DMS153 treated with DMSO at 0.1 percent for 48 hours (cell line): ENCODE measurements at regions not wholly inside any gene's neighbourhood (a gene's known extent, or its start where the extent isn't known, plus 50 kb on each side); places are given as distances from the start of the nearest gene placed in this dataset.
"Not testable (repeated sequence)": the region's sequence is repeated elsewhere in the genome, so short reads cannot be mapped to it uniquely, and the experiment has no call there.

Experiments
- DNase-seq: peaks from one replicate; lab custom pipeline; 2025; ENCODE audit not compliant: unreplicated experiment; lab: John Stamatoyannopoulos, UW

DNA sequence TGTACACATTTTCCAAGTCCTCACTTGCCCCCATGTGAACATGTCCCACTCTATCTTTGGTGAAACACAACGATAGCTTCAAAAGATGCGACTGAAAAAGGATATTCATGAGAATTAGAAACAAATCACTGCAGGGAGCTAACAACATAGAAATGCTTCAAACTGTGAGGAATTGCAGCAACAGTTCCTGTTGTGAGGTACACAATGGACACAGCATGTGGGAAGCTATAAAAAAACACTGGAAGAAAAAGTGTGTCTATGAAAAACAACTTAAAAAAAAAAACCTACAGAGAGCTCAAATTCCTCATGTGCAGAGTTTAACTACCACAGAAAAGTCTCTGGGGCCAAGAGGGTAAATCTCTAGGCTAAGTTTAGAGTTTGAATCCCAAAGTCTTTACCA, 51.6 kb upstream of the BLTP1 start:
- DNase-seq = no peak

DNA sequence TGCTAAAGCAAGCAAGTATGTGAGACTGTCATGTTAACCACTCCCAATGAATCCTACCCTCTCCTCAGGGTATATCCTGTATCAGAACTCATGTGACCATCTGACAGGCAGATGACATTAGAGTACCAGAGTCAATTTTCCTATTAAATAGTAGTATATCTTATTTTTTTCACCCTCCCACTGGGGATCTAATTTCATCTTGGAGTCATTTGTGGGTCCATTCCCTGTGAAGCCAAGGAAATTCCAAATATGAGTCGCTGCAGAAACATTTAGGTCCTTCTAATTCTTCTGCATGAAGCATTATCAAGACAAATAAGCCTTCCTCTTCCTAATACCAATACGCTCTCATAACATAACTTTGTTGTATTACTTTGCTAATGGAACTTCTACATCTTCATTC, 52.2 kb upstream of the BLTP1 start:
- no peak for DNase-seq

DNA sequence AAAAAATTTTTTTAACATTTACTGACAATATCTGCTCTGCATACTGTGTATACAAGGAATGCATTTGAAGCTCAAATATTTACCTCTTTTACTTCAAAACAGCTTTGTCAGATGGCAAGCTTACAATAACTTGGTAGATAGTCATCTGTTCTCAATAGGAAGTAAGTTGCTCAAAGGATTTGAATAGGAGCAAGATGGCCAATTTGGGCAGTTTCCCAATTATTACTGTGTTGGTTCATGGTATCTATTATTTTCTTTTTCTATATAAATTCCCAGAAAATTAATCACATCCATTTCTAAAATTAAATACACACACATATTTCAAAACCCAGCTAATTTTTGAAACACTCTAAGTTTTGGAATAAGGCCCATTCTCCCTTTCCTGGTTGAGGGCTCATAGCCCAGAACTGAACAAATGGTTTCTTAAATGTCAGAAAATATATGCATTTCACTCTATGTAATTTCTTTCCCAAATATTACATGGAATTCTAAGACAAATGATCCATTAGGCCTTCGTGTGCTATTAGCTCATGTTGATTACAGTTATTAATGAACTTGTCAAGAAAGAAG, 60.2 kb upstream of the BLTP1 start:
- no peak for DNase-seq

DNA sequence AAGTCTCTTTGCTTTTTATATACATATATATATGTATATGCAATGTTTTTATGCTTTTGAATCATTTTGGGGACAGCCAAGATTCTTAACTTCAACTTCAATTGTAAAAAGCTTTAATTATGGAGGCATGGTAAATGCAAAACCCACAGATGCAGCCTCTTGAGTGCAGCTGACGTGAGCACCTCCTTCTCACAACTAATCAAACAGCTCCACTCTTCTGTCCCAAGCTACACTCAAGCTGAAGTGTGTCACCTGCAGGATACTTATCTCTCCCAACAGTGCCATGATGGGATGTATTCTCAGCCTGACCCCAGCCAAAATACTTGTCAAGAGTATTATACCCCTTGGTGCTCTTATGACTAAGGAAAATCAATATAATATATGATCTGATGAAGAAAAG, 60.7 kb upstream of the BLTP1 start:
- no peak for DNase-seq

DNA sequence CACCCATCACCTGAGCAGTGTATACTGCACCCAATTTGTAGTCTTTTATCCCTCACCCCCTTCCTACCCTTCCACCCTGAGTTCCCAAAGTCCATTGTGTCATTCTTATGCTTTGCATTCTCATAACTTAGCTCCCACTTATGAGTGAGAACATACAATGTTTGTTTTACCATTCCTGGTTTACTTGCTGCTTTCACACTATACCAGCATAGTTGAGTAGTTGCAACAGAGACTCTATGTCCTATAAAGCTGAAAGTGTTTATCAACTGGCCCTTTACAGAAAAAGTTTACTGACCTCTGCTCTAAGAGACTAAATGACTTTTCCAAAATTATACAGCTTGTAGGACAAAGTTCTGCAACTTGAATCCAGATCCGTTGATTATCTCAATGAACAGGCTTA, 61.1 kb upstream of the BLTP1 start:
- DNase-seq = no peak

DNA sequence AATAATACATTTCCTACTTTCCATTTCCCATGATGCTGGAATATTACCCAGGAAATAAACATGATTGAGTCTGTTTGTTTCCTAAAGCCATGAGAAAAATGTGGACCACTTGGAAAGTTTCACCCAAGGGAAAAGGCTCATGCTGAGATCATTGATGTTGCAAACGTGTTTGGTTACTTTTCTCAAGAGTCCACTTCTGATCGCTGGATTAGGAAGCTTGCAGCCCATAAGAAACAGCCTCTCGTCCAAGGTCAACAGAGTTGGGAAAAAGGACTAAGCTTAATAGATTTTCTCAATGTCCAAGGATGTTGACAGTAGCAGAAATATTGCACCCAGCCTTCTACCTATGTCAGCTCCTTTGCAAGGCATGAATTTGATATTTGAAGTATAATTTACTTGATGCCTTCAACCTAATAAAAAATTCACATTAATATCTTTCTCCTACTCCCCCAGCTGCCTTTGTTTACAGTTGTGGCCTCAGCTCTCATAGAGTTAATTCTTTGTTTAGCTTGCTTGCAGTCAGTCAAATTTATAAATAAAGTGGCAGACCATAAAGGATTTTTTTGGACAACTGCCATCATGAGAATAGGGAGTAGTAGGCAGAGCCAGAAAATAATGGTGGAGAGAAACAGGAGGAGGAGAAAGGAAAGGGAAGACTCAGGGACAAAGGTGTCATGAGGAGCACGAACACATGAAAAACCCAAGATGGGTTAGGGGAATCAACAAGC, 65.6 kb upstream of the BLTP1 start:
- DNase-seq = peak; percentile 21

DNA sequence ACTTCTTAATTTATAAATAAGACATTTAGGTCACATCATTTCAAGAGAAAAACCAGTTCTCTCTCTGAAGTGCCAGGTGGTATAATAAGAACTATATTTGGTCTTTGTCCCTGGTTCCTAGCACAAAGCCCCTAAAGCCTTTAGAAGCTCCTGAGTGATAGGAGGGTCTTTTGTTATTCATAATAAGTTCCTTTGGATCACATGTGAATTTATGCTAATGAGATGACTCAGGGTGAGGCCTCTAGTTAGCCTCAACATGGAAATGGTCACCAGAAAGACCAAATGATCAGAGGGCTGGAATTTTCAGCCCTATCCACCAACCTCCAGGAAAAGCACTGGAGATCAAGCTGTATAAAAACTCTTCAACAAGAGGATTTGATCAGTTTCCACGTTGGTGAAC, 68.1 kb upstream of the BLTP1 start:
- no peak for DNase-seq

DNA sequence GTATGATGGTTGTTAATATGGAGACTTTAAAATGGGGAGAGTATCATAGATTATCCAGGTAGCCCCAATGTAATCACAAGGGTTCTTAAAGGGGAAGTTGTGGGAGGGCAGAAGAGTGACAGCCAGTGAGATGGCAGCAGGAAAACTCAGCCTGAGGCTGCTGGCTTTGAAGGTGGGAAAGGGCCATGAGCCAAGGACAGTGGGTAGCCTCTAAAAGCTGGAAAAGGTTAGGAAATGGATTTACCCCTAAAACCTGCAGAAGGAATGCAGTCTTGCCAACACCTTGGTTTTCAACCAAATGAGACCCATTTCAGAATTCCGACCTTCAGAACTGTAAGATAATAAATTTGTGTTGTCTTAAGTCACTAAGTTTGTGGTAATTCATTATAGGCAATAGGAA, 68.8 kb upstream of the BLTP1 start:
- no peak for DNase-seq

DNA sequence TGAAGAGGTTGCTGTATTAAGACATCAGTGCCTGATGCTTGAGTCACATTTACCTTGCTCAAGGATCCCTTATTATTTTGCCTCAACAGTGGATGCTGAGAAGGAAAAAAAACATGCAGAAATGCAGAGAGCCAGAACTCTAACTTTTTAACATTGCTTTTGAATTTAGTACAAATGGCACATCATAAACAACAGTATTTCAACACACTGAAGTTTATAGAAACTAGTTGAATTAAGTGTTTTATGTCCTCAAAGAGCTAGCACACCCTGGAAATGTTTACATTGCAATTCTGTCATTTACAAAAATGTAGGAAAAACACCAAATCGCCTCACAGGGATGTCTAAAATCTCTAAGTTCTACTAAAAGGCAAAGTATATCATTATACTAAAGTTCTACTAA, 69.5 kb upstream of the BLTP1 start:
- no peak for DNase-seq

DNA sequence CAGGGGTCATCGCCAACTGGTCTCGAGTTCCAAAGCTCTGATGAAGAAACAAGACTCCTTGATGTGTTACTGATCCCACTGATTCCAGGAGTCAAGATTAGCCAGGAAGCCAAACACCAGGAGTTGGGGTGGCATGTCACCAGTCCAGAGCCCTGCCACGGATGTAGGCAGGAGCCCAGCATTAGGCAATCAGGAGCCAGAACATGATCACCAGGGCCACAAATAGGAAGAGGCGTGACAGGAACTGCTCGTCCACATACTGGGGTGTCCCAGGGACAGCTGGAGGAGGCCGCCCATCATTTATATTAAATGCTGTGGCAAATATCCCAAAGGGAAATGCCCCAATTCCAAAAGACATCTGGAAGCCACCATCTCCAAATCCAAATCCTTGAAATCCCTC, 74.5 kb upstream of the BLTP1 start:
- DNase-seq = not testable (repeated sequence)

DNA sequence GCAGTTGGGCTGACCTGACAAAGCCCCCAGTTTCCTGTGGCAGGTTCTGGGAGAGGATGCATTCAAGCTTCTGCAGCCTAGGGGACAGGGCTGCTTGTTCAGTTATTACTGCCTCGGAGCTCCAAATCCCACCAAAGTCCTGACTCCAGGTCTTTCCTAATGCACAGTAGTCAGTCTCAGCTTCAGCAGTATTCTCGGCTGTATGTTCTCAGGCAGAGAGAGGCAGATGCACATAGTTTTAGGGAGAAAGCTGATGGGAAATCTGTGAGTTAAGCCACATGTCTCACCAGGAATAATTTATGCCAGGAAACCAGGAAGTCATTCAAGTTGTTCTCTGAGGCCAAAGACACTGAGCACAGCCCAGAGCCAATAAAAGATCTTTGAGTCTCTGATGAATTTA, 75.3 kb upstream of the BLTP1 start:
- not testable (repeated sequence) for DNase-seq

DNA sequence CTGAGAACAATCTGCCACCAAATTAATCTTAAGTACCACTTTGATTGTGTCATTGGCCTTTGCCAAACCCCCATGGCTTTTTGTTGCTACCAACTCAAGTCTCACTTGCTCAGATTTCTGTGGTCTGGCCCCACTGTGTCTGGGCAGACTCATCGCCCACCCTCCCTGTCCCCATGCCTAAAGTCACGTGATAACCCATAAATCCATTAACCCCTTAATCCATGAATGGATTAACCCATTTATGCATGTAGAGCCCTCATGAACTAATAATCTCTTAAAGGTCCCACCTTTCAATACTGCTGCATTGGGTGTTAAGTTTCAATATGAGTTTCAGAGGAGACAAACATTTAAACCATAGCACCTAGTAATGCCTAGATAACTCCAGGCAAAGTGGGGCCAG, 78.5 kb upstream of the BLTP1 start:
- no peak for DNase-seq

DNA sequence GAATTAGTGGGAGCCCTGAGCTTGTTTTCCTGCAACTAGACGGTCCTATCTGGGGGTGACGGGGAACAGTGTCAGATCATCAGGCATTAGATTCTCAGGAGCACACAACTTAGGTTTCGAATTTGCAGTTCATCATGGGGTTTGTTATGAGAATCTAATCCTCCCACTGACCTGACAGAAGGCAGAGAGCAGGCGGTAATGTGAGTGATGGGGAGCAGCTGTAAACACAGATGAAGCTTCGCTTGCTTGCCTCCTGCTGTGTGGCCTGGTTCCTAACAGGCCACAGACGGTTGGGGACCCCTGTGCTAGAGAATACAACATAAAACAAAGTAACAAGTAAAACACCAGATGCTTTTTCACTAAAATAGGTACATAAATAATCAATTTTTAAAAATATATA, 86.2 kb upstream of the BLTP1 start:
- no peak for DNase-seq

DNA sequence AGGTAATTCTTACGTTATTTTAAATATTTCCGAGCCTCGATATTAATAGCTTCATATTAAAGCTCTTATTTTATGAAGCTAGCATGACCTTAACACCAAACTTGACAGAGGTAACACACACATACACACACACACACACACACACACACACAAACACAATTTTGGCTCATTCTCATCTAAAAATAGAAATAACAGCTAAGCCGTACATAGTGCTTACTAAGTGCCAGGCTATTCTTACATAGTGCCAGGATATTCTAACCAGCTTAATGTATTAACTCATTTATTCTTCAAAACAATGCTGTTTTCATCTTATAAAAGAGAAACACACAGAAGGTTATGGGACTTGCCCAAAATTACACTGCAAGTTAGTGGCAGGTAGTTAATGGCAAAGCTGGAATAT, 87.0 kb upstream of the BLTP1 start:
- DNase-seq = no peak

DNA sequence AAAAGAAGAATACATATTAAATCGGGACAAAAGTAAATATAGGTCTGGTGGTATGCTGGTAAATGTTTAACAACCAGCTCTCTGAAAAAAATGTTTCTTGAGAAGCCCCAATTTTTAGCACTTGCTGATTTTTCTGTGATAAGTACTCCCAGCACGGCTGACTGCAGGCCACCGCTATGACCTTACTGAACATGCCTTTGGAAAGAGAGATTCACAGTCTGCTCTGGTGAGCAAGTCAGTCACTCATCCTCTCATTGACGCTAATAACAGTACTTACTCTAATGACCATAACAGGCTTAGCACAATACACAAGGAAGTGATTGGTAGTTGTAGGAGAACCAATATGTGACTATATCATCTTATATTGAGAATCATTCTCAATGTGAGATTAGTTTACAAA, 98.9 kb upstream of the BLTP1 start:
- DNase-seq = no peak

DNA sequence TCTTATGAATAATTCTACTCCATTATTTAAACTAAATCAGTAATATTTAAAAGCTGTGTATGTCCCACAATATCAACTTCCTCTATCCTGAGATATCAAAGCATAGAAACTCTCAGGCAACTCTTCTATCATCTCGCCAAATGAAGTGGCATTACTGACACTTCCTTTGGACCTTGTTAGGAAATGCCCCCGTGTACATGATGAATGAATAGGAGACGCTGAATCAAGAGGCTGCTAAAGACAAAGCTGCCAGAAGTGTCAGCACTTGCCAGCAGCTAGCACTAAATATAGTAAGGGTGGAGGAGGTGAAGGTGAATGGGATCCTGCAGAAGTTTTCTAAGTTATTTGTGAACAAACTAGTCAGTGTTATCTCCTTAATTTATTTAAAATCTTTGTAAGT, 99.5 kb upstream of the BLTP1 start:
- DNase-seq = no peak

DNA sequence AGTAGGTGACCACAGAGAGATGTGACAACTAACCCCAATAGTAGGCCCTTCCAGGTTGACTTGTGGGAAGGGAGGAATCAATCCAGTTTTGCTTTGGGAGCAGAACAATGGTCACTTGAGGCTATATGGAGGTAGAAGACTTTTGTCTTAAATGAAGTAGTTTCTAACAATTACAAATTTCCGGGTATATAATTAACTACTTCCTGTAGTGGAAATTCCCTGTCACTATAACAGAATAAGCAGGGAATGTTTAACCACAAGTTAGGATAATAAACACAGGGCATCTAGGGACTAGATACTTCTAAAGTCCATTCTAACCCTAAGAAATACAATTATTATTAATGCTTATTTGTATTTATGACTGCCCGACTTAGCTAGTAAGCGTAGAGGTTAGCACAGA, 99.0 kb upstream of the TRPC3 start:
- no peak for DNase-seq

DNA sequence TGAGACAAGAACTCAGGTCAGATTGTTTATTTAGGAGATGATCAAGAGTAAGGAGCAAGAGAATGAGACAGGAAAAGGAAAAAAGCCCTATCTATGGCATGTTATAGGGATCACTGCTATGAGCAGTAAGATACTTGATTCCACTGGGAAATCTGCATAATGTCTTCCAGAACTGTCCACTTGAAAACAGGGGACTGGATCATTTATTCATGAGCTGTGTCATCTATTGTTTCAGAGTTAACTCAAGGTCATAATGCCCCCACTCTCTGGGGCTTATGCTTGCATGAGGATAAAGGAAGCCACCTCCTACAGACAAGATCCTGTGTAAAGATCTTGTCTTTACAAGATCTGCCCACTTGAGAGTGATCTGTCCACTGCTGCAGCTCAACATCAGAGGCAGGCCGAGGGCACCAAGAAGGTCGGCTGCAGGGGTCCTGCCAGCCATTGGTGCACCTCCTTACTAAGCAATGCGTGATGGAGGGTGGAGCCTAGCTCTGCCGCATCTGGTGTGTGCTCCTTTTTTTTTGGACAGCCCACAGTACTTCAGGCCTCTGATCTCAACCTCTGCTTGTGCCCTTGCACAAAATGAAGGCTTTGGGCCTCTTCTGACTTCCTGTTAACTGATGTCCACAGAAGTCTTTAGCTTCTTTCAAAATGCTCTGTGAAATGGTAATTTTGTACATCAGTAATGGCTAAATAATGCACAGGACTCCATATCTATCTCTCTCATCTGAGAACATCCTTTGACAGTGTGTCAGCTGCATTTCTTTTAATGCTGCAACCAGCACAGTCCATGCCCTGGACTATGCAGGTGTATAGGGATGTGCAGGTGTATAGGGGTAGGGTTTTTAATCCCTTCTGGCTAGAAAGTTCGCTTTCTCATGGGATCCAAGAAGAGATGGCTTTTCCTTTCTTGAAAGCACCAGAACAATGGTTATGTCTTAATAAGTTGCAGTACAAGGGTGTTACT, 95.9 kb upstream of the TRPC3 start:
- no peak for DNase-seq

DNA sequence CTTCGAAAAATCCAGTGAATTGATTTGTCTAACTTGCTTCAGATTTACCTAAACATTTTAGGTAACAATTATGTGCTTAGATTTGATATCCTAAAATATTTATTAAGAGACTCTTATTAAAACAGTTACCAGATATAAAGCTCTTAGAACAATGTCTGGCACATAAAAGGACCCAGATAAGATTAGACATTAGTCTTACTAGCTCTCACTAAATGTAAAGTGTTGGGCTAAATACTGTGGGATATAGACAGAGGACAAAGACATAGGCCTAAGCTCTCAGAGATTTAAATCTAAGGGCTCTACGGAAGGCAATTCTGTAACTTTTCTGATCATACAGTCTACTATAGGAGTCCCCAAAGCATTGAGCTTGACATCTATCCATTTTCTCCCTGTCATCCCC, 94.4 kb upstream of the TRPC3 start:
- no peak for DNase-seq

DNA sequence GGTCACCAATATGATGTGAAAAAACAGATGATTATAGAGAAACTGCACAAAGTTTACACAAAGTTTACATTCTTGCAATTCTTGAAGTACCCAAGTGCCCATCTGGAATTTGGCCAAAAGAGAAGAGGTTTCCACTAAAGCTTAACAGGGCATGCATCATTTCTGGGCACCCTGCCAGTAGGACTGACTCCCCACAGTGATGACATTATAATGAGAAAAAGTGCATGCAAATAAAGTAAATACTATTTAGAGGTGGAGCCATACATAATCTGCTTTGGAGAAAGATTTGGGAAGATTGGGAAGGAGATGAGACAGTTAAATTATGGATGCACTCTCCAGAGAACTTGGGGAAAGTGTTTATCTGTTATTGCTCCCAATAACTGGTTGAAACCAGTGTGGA, 93.7 kb upstream of the TRPC3 start:
- peak; percentile 63 for DNase-seq

DNA sequence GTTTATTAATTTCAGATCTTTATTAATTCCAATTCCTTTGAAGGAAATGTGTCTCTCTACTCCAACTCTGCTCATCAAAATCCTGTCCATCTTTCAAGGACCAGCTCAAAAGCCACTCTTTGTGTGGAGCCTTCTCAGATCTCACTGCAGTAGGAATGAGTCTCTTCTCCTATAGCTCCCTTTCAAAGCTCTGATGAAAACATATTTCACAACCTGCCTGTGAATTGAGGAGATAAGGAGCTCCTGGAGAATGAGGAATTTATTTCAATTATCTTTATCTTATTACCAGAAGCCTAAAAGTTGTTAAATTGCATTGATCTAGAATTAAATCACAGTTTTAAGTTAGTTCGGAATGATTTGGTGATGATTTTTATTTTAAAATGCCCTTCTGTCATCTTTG, 92.6 kb upstream of the TRPC3 start:
- DNase-seq = no peak

DNA sequence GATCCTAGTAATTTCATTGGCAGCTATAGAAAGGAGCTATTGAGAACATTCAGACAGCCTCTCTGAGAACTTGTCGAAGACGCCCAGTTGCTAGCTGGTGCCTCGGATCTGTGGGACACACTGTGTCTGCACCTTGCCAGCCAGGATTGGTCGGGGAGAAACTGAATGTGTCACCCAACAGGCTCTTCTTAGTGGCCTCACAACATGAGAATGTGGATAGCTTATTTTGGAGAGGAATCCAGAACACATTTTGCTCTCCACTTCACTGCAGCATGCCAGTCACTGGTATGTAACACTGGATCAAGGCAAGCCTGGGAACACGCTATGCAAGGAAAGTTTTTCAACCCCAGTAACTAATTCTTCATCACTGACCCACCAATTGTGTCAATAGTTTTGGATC, 89.5 kb upstream of the TRPC3 start:
- no peak for DNase-seq
